HL-60 (cell line): ENCODE measurements at regions not wholly inside any gene's neighbourhood (a gene's known extent, or its start where the extent isn't known, plus 50 kb on each side); places are given as distances from the start of the nearest gene placed in this dataset.

Experiments used
- CTCF ChIP-seq: IDR thresholded peaks from one replicate; pipeline ENCODE4 v1.5.1; 2011; ENCODE audit warnings: low read length, control low read depth, inconsistent platforms; ENCODE audit not compliant: insufficient read depth
- GABPA ChIP-seq: IDR thresholded peaks from 2 replicates; pipeline ENCODE4 v1.6.1; 2012; ENCODE audit warnings: low read depth
- REST ChIP-seq: IDR thresholded peaks from 2 replicates; pipeline ENCODE4 v1.6.1; 2012; ENCODE audit warnings: low read depth; ENCODE audit not compliant: insufficient replicate concordance

- TF ChIP-seq CTCF (no peak), REST (no peak), GABPA (no peak)
Measured at GRCh38 chr3:117218641-117219048, 509.1 kb downstream of the TUSC7 start.
